Memory B cell (primary cell): ENCODE measurements at regions not wholly inside any gene's neighbourhood (a gene's known extent, or its start where the extent isn't known, plus 50 kb on each side); places are given as distances from the start of the nearest gene placed in this dataset.

Source experiments
- ATAC-seq: fragments of 150-1000 bp; cut with Tn5 transposase; 2 replicates; pipeline ENCODE4 v1.10.0; 2021; ENCODE audit warnings: low read depth, mild to moderate bottlenecking, moderate library complexity
- DNase-seq, 2 donors: peaks; one replicate each; pipeline ENCODE4 v3.0.0; 2022; ENCODE audit warnings: low spot score in 2 of 2
- H3K27ac Mint-ChIP-seq: one replicate; pipeline ENCODE4 v1.8.0; 2022; ENCODE audit warnings: mild to moderate bottlenecking, moderate library complexity, mixed read lengths
- H3K27me3 Mint-ChIP-seq: one replicate; pipeline ENCODE4 v1.8.0; 2022; ENCODE audit warnings: mixed read lengths
- H3K36me3 Mint-ChIP-seq: one replicate; pipeline ENCODE4 v1.8.0; 2022; ENCODE audit warnings: mild to moderate bottlenecking, mixed read lengths
- H3K4me1 Mint-ChIP-seq: one replicate; pipeline ENCODE4 v1.8.0; 2022; ENCODE audit warnings: mixed read lengths
- H3K4me3 Mint-ChIP-seq: one replicate; pipeline ENCODE4 v1.8.0; 2022; ENCODE audit warnings: mild to moderate bottlenecking, moderate library complexity, mixed read lengths
- H3K9me3 Mint-ChIP-seq: one replicate; pipeline ENCODE4 v1.8.0; 2022; ENCODE audit warnings: mixed read lengths

GRCh38 chr3:159236321-159236720 lies 434.5 kb downstream of the MFSD1 start:
- no peak for ATAC-seq

GRCh38 chr3:159237226-159237625 lies 435.4 kb downstream of the MFSD1 start:
- Mint-ChIP-seq H3K4me1 (no peaks in the 10 kb centered on the region), H3K9me3 (no peaks in the 10 kb centered on the region), H3K27me3 (peaks cover 9% of the 10 kb centered on the region), H3K4me3 (no peak overlapping the region), H3K27ac (no peak overlapping the region), H3K36me3 (no peaks in the 10 kb centered on the region)
- DNase-seq (no peak), ATAC-seq (no peak)

More at GRCh38 chr3:159236321-159236720, 434.5 kb downstream of the MFSD1 start:
- no peak for DNase-seq
- Mint-ChIP-seq H3K36me3 (no peaks in the 10 kb centered on the region), H3K9me3 (no peaks in the 10 kb centered on the region), H3K4me1 (no peaks in the 10 kb centered on the region), H3K27ac (no peak overlapping the region), H3K4me3 (no peak overlapping the region), H3K27me3 (peaks cover 2% of the 10 kb centered on the region)

- no peak overlapping the region for H3K27ac Mint-ChIP-seq
Measured at GRCh38 chr3:159238646-159239045, 436.8 kb downstream of the MFSD1 start.

DNA sequence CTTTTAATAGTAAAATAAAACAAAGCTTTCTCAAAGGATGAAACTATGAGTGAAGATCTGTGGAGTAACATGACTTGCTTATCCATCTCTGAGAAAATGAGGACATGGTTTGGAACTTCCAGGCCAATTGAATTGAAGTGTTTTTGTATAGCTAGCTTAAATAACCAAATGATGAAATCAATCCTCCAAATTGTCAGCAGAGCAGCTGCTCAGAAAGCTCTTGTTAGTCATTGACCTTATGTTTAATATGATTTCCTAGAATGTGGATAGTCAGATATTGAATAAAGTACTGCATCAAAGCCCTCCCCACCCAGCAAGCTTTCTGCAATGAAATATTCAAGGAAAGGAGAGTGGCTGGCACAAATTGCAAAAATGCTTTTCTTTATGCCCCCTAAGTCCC lies 437.2 kb downstream of the MFSD1 start:
- Mint-ChIP-seq H3K27me3 (peaks cover 9% of the 10 kb centered on the region), H3K4me1 (no peaks in the 10 kb centered on the region), H3K9me3 (no peaks in the 10 kb centered on the region), H3K36me3 (no peaks in the 10 kb centered on the region), H3K27ac (no peak overlapping the region), H3K4me3 (no peak overlapping the region)
- no peak for DNase-seq
- ATAC-seq = no peak

More at GRCh38 chr3:159238646-159239045, 436.8 kb downstream of the MFSD1 start:
- DNase-seq (no peak), ATAC-seq (no peak)
- peaks cover 9% of the 10 kb centered on the region for H3K27me3 Mint-ChIP-seq
- no peaks in the 10 kb centered on the region for H3K9me3 Mint-ChIP-seq
- H3K36me3 Mint-ChIP-seq = no peaks in the 10 kb centered on the region
- no peak overlapping the region for H3K4me3 Mint-ChIP-seq
- no peaks in the 10 kb centered on the region for H3K4me1 Mint-ChIP-seq

DNA sequence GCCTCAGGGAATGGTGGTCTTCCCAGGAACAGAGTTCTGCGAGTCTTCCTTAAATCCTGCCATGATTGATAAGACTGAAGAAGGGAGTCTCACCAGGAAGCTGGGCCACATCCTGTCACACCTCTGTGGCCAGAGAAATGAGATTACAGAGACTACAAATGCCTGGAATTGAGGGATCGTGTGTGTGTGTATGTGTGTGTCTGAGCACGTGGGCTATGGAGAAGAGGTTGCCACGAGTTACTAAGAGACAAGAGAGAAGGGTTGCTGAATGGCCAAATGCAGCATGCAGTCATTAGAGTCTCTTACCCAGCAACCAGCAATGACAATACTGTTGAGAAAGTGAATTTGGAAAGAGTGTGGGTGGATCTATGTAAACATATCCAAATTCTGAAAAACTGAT lies 443.1 kb downstream of the MFSD1 start:
- ATAC-seq (no peak), DNase-seq (no peak)
- no peak overlapping the region for H3K27ac Mint-ChIP-seq
- H3K4me3 Mint-ChIP-seq = no peak overlapping the region
- no peaks in the 10 kb centered on the region for H3K36me3 Mint-ChIP-seq
- H3K27me3 Mint-ChIP-seq = peaks cover 7% of the 10 kb centered on the region
- H3K4me1 Mint-ChIP-seq = no peaks in the 10 kb centered on the region
- H3K9me3 Mint-ChIP-seq = no peaks in the 10 kb centered on the region

DNA sequence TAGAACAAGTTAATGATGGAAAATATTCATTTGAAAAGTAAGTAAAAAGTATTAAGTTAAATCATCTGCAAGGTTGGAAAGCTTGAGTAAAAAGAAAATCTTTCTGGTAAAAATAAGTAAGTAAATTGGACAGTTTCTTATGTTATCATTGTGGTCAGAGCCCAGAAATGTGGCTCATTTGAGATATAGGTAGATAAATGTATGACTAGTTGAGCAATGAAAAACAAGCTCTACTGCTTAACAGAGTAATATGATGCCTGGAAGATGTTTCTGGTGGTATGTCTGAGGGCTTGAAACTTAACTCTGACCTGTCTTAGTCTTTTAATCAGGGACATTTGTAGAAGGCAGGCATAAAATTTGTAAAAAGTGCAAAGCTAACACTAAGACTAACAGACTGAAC lies 444.0 kb downstream of the MFSD1 start:
- H3K36me3 Mint-ChIP-seq = no peaks in the 10 kb centered on the region
- no peak overlapping the region for H3K27ac Mint-ChIP-seq
- no peaks in the 10 kb centered on the region for H3K4me1 Mint-ChIP-seq
- ATAC-seq (no peak), DNase-seq (no peak)
- H3K9me3 Mint-ChIP-seq = no peaks in the 10 kb centered on the region
- peaks cover 7% of the 10 kb centered on the region for H3K27me3 Mint-ChIP-seq
- H3K4me3 Mint-ChIP-seq = no peak overlapping the region

- Mint-ChIP-seq H3K9me3 (peaks cover 2% of the 10 kb centered on the region), H3K4me3 (no peak overlapping the region), H3K27ac (no peak overlapping the region), H3K4me1 (no peaks in the 10 kb centered on the region), H3K36me3 (no peaks in the 10 kb centered on the region), H3K27me3 (peaks cover 9% of the 10 kb centered on the region)
- DNase-seq (no peak), ATAC-seq (no peak)
Measured at GRCh38 chr3:159246385-159246784, 444.5 kb downstream of the MFSD1 start.

- H3K27me3 Mint-ChIP-seq = peaks cover 8% of the 10 kb centered on the region
- no peak overlapping the region for H3K4me3 Mint-ChIP-seq
- DNase-seq (no peak), ATAC-seq (no peak)
- H3K36me3 Mint-ChIP-seq = peaks cover 2% of the 10 kb centered on the region
- H3K4me1 Mint-ChIP-seq = no peaks in the 10 kb centered on the region
- no peak overlapping the region for H3K27ac Mint-ChIP-seq
- H3K9me3 Mint-ChIP-seq = peaks cover 9% of the 10 kb centered on the region
Measured at GRCh38 chr3:159249472-159250174, 447.8 kb downstream of the MFSD1 start.

- no peak for ATAC-seq
- Mint-ChIP-seq H3K4me3 (no peak overlapping the region), H3K4me1 (no peaks in the 10 kb centered on the region), H3K9me3 (peaks cover 9% of the 10 kb centered on the region), H3K27me3 (peaks cover 9% of the 10 kb centered on the region), H3K27ac (no peak overlapping the region), H3K36me3 (peaks cover 2% of the 10 kb centered on the region)
- no peak for DNase-seq
Measured at GRCh38 chr3:159250961-159251360, 449.1 kb downstream of the MFSD1 start.

DNA sequence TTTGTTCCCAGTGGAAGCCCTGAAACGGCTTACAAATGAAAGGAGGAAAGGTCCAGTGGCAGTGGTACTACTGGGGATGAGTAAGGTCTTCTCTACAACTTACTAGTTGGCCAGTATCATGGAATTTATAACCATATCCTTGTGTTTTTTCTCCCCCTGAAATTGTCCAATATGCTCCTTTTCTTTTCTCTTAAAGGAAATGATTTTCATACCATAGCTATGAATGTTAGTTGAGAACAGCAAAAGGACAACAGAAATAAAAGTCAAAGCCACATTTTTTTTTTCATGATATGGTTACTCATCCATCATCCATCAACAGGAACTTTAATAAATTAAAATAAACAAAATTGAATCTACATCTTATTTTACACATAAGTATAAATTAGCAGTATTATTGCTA lies 450.4 kb downstream of the MFSD1 start:
- peaks cover 9% of the 10 kb centered on the region for H3K9me3 Mint-ChIP-seq
- no peaks in the 10 kb centered on the region for H3K4me1 Mint-ChIP-seq
- peaks cover 9% of the 10 kb centered on the region for H3K27me3 Mint-ChIP-seq
- H3K36me3 Mint-ChIP-seq = peaks cover 2% of the 10 kb centered on the region
- no peak overlapping the region for H3K27ac Mint-ChIP-seq
- ATAC-seq = no peak
- no peak for DNase-seq
- H3K4me3 Mint-ChIP-seq = no peak overlapping the region

GRCh38 chr3:159252772-159253384 lies 451.0 kb downstream of the MFSD1 start:
- no peaks in the 10 kb centered on the region for H3K4me1 Mint-ChIP-seq
- ATAC-seq = no peak
- H3K9me3 Mint-ChIP-seq = peaks cover 9% of the 10 kb centered on the region
- H3K4me3 Mint-ChIP-seq = no peak overlapping the region
- H3K27ac Mint-ChIP-seq = no peak overlapping the region
- peaks cover 9% of the 10 kb centered on the region for H3K27me3 Mint-ChIP-seq
- peak in 1 of 2 donors; percentile 11 for DNase-seq
- H3K36me3 Mint-ChIP-seq = peaks cover 2% of the 10 kb centered on the region

- Mint-ChIP-seq H3K27ac (no peak overlapping the region), H3K36me3 (peaks cover 2% of the 10 kb centered on the region), H3K4me3 (no peak overlapping the region), H3K9me3 (peaks cover 9% of the 10 kb centered on the region), H3K27me3 (peaks cover 10% of the 10 kb centered on the region), H3K4me1 (no peaks in the 10 kb centered on the region)
- ATAC-seq (no peak), DNase-seq (no peak)
Measured at GRCh38 chr3:159253860-159254259, 452.0 kb downstream of the MFSD1 start.

- no peak for DNase-seq
- H3K27ac Mint-ChIP-seq = no peak overlapping the region
- H3K9me3 Mint-ChIP-seq = peaks cover 3% of the 10 kb centered on the region
- peaks cover 2% of the 10 kb centered on the region for H3K36me3 Mint-ChIP-seq
- ATAC-seq = no peak
- no peaks in the 10 kb centered on the region for H3K4me1 Mint-ChIP-seq
- H3K27me3 Mint-ChIP-seq = peaks cover 9% of the 10 kb centered on the region
- no peak overlapping the region for H3K4me3 Mint-ChIP-seq
Measured at GRCh38 chr3:159257954-159258353, 456.1 kb downstream of the MFSD1 start.

DNA sequence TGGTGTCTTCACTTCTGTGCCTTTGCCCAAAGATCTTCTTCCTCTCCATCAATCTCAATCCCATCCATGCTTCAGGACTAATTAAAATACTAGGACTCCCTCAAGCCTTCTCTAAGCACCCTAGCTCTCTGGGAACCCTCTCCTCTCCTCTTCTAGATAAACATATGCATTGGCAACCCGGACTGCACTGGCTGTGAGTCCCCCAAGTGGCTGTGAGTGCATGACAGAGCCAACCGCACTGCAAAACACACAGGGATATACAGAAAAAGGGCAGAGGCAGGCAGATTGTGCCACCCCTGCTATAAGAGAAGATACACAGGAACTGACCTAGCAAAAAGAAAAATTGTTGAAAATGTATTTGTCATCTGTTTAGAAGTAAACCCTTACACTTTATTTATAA lies 457.1 kb downstream of the MFSD1 start:
- Mint-ChIP-seq H3K27me3 (peaks cover 7% of the 10 kb centered on the region), H3K27ac (no peak overlapping the region), H3K36me3 (no peaks in the 10 kb centered on the region), H3K4me1 (no peaks in the 10 kb centered on the region), H3K9me3 (no peaks in the 10 kb centered on the region), H3K4me3 (no peak overlapping the region)
- ATAC-seq (no peak), DNase-seq (no peak)
